ENCODE measurements at regions not wholly inside any gene's neighbourhood (a gene's known extent, or its start where the extent isn't known, plus 50 kb on each side); places are given as distances from the start of the nearest gene placed in this dataset.
"Not testable (repeated sequence)": the region's sequence is repeated elsewhere in the genome, so short reads cannot be mapped to it uniquely, and the experiment has no call there.

DNA sequence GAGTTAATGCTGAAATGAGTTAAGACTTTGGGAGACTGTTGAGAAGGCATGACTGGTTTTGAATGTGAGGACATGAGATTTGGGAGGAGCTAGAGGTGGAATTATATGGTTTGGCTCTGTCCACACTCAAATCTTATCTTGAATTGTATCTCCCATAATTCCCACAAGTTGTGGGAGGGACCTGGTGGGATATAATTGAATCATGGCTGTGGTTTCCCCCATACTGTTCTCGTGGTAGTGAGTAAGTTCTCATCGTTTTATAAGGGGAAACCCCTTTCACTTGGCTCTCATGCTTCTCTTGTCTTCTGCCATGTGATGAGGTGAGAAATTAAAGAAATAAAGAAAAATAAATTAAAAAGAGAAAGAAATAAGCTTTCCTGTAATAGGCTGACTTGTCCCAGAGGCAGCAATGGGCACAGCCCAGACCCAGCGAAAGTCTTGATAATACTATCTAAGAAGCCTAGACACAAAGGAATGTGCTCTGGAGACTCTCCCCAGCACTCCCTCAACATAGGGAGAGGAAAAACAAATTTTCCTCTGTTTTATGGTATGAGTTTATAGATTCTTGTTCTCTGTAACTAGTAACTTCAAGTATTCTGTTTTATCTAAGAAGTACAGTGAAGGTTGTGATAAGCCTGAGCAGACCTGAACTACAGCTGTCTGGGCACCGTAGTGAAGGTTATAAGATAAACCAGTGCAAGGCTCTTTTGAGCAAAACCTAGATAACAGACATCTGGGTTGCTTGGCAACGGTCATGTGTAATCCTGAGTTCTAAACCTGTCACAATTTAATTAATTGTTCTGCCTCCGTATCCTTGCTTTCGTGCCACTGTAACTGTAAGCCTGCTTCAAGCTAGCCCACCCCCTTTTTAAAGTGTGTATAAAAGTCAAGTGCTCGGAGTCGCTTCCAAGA, 88.9 kb upstream of the ECI2 start:
- DNase-seq = no peak

DNA sequence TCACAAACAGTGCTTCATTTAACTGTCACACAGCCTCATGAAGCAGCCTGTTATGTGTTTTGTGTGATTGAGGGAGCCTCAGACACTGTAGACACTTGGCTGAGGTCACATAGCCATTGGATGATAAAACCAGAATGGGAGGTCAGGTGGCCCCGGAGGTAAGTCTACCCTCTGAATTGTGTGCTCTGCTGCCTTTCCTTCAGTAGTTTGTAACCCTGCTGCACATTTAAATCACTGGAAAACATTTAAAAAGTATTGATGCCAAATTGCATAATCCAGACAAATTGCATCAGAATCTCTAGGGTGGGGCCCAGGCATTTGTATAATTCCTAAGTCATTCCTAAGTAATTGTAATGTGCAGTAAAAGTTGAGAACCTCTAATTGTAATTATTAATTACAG, 85.2 kb upstream of the ECI2 start:
- DNase-seq = no peak

DNA sequence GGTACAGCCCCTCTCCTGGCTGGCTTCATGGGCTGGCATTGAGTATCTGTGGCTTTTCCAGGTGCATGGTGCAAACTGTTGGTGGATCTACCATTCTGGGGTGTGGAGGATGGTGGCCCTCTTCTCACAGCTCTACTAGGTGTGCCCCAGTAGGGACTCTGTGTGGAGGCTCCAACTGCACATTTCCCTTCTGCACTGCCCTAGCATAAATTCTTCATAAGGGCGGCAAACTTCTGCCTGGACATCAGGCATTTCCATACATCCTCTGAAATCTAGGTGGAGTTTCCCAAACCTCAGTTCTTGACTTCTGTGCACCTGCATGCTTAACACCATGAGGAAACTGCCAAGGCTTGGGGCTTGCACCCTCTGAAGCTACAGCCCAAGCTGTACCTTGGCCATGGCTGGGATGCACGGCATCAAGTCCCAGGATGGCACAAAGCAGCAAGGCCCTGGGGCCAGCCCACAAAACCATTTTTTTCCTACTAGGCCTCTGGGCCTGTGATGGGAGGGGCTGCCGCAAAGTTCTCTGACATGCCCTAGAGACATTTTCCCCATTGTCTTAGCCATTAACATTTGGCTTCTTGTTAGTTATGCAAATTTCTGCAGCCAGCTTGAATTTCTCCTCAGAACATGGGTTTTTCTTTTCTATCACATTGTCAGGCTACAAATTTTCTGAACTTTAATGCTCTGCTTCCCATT, 83.4 kb upstream of the ECI2 start:
- DNase-seq = not testable (repeated sequence)

DNA sequence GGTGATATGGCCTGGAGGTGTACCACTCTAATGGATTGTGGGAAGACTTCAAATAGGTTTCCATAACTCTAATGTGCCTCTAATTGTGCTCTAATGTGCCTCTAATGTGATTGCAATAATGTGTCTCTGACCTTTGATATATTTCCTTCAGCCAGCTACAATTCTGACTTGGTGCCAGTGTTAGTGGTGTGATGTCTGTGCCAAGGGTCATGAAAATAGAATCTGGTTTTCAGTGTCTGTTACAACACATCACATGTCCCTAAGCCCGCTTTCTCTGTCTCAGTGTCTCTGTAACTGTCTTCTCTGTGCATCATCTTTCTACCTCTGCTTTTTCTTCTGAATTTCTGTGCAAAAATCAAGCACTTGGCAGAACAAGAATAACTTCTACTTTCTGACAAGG, 77.2 kb upstream of the ECI2 start:
- no peak for DNase-seq

DNA sequence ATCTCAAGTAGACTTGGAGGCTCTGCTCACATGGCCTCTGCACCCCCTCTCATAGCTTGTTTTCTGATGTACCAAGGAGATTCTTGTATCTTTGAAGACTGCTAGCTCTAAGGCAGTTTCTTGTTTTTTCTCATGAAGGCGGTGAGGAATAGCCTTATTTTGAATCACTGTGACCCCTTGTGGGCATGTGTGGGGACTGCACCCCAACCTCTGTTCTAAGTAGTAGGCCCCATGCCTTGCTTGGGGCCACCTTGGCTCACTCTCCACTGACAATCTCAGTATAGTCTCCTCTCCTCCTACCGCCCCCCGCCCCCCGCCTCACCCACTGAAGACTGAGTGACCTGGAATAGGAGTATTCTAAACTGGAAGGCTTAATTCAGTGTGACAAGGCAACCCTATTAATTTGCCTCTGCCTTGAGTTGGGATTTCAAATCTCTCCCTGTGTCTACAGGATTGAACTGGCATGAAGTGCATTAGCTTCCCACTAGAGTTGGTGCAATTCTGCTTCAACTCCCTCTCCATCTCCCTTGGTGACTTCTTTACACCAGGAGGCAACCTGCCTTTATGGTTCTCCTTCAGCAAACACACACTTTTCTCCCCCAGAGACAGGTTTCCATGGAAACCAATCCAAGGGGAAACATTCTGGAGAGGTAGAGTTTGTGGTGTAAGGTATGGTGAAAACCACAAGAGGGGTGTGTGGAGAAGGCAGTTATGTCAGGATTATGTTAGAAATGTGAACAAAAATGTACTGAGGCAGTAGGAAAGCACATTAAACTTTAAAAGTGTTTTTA, 75.4 kb upstream of the ECI2 start:
- peak; percentile 27 for DNase-seq

DNA sequence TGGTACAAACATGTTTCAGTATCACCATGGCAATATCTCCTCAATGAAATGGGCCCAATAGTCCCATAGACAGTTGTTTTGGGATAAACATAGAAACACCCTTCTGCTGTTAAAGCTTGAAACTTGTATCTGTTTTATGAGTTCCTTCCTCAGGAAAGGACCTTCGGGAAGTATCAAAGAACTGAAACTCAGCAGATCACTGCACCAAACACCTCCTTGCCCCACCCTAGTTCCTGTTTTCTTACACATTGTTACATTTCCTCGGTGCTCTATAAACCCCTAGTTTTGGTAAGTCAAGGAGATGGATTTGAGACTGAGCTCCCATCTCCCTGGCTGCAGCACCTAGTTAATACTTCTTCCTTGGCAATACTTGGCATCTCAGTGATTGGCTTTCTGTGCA, 73.8 kb upstream of the ECI2 start:
- no peak for DNase-seq

DNA sequence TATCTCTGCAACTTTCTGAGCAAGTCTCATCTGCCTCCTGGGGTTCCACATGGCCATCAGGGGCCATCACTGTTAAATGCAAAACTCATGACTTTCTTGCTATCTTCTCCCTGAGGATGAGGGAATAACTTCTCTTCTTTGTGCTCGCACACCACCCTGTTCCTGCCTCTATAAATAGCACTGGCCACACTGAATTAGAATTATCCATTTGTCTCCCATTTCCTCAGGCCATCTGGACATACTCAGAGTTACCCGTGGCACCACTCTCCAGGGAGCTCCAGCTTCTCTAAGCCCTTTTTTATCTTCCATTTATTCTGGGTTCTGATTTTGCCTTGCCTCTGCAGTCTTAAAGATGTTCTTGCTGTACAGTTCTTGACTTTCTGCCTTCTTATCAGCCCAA, 72.8 kb upstream of the ECI2 start:
- no peak for DNase-seq

DNA sequence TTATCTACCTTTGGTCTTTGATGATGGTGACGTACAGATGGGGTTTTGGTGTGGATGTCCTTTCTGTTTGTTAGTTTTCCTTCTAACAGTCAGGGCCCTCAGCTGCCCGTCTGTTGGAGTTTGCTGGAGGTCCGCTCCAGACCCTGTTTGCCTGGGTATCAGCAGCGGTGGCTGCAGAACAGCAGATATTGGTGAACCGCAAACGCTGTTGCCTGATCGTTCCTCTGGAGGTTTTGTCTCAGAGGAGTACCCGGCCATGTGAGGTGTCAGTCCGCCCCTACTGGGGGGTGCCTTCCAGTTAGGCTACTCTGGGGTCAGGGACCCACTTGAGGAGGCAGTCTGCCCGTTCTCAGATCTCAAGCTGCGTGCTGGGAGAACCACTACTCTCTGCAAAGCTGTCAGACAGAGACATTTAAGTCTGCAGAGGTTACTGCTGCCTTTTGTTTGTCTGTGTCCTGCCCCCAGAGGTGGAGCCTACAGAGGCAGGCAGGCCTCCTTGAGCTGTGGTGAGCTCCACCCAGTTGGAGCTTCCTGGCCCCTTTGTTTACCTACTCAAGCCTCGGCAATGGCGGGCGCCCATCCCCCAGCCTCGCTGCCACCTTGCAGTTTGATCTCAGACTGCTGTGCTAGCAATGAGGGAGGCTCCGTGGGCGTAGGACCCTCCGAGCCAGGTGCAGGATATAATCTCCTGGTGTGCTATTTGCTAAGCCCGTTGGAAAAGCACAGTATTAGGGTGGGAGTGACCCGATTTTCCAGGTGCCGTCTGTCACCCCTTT, 68.5 kb upstream of the ECI2 start:
- DNase-seq = not testable (repeated sequence)

DNA sequence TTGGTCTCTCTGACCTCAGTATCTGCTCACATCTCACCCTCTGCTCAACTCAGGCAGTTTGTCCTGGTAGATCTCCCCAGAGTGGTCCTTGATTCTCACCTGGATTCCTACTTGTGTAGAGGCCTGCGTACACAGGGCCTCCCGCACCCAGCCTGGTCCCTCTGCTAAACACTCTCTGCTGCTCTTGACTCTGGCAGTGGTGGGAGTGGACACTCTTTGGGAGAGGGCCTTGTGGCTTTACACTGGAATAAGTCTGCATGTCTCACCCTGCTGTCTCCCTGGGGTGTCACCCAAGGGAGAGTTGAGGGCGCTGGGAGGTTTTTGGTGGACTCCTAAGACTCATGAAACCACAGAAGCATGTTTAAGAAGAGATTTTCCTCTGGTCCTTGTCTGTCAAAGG, 57.3 kb upstream of the ECI2 start:
- DNase-seq = no peak

DNA sequence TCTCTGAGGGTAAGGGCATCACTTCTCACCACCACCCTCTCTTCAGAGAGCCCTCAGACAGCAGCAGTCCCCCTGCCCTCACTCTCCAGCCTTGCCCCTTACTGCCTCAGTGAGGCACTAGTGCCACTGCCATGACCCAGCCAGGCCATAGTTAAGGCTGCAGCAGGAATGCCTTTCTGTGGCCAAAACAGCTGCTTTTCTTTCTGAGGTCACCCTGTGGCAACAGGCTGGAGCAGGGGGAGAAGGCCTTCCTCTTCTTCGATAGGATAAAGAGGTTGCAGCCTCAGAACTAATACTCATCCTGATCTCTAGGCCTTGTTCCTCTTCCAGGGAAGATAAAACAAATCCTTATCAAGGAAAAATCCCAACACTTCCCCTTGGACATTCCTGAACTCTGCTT, 56.8 kb upstream of the ECI2 start:
- no peak for DNase-seq

DNA sequence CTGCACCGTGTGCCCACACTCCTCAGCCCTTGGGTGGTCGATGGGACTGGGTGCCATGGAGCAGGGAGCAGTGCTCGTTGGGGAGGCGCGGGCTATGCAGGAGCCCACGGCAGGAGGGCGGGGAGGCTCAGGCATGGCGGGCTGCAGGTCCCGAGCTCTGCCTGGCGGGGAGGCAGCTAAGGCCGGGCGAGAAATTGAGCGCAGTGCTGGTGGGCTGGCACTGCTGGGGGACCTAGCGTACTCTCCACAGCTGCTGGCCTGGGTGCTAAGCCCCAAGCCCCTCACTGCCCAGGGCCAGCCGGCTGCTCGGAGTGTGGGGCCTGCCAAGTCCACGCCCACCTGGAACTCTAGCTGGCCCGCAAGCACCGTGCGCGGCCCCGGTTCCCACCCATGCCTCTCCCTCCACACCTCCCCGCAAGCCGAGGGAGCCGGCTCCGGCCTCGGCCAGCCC, 55.9 kb upstream of the ECI2 start:
- DNase-seq = no peak

DNA sequence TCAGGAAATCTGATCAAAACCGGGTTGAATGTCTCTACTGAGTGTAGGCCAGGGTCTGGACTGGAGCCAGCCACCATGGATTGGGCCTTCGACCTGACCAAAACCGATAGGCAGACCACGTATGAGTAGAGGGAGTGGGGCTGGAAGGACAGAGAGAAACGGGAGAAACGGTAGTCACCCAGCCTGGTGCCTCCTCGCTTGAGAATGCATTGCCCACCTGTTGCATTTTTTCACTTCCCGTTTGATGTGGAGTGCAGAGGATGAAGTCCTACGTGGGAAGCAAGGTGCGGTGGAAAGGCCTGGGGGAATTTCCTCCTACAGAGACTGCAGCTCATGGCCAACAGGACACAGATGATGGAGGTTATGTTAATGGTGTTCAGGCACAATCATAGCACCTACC, 53.9 kb upstream of the ECI2 start:
- no peak for DNase-seq

DNA sequence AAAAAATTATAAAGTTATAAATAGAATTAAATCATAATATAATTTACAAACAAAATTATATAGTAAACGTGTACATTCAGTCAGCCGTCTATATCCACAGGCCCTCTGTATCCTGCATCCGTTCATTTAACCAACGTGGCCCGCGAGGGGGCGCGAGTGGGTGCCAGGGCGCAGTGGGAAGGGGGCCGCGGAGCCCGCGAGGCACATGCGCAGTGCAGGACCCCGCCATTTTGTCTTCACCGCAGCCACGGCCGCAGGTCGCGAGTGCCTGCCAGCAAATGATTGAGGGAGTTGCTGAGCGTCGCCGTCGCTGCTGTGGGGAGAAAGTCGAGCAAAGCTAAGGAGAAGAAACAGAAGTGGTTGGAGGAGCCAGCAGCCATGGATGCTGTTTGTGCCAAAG, 53.4 kb upstream of the ECI2 start:
- DNase-seq = no peak

DNA sequence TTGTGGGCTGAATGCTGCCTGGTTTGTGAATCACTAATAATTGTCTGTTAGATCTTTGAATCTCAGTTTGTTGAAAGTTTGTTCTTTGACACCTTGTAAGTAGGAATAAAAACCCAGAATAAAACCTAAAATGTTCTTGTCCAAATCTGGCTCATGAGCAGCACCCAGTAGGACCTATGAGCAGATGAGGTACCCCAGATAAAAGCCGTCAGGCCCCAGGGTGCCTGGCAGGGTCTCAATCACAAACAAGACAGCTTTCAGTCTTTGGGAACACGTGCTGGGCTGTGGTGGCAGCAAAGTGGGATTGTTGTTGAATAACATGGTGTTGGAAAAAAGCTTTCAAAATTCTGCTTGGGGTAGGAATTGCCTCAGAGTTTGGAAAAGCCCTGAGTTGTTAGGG, 52.1 kb upstream of the ECI2 start:
- DNase-seq = no peak

DNA sequence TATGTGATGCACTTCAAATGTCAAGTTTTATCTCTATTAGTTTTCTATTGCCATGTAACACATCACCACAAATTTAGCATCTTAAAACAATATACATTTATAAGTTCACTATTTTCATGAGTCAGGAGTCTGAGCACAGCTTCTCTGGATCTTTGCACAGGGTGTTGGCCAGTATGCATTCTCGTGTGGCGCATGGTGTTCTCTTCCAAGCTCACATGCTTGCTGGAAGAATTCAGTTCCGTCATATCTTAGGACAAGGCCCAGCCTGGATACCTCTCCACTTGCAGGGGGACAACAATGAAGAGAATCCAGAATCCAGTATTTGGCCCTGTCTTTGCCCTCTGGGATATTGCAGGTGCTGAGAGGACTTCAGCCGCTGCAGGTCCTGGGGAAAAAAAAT, 51.0 kb upstream of the ECI2 start:
- DNase-seq = no peak

DNA sequence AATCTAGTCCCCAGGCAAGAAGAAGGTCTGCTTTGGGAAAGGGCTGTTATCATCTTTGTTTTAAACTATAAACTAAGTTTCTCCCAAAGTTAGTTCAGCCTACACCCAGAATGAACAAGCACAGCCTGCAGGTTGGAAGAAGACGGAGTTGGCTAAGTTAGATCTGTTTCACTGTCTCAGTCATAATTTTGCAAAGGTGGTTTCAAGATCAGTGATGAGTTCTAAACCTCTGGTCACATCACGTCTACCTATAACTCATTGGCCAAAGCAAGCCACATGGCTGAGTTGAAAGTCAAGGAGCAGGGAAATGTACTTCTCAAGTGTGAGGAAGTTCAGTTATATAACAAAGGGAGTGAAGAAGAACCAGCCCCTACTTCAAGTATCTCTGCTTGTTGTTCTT, 50.5 kb upstream of the ECI2 start:
- DNase-seq = no peak

DNA sequence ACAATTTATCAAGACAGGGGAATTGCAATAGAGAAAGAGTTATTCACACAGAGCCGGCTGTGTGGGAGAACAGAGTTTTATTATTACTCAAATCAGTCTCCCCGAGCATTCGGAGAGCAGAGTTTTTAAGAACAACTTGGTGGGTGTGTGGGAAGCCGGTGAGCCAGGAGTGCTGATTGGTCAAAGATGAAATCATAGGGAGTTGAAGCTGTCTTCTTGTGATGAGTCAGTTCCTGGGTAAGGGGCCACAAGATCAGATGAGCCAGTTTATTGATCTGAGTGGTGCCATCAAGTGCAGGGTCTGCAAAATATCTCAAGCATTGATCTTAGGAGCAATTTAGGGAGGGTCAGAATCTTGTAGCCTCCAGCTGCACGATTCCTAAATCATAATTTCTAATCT, 50.0 kb upstream of the ECI2 start:
- no peak for DNase-seq

Data from NCI-H1048 (cell line).